GM18519 (cell line): ENCODE measurements at regions not wholly inside any gene's neighbourhood (a gene's known extent, or its start where the extent isn't known, plus 50 kb on each side); places are given as distances from the start of the nearest gene placed in this dataset.

Experiments
- ATAC-seq: cut with Tn5 transposase; IDR thresholded peaks from one replicate; pipeline ENCODE4 v1.9.1; 2021; ENCODE audit warnings: mild to moderate bottlenecking, moderate library complexity; ENCODE audit not compliant: unreplicated experiment, low FRiP score

- ATAC-seq: no peak
Observed at GRCh38 chr22:48331691-48332220, 1495.9 kb downstream of the BRD1 start.

GRCh38 chr22:48331266-48331665 lies 1496.4 kb downstream of the BRD1 start:
- no peak for ATAC-seq

GRCh38 chr22:48327721-48328120 lies 1500.0 kb downstream of the BRD1 start:
- ATAC-seq: no peak

GRCh38 chr22:48323746-48324145 lies 1503.9 kb downstream of the BRD1 start:
- ATAC-seq: no peak

GRCh38 chr22:48322907-48323306 lies 1504.8 kb downstream of the BRD1 start:
- no peak for ATAC-seq

GRCh38 chr22:48321986-48322545 lies 1505.6 kb downstream of the BRD1 start:
- ATAC-seq: no peak

GRCh38 chr22:48320683-48321451 lies 1506.8 kb downstream of the BRD1 start:
- ATAC-seq: no peak

- no peak for ATAC-seq
Observed at GRCh38 chr22:48320048-48320682, 1507.5 kb downstream of the BRD1 start.

GRCh38 chr22:48319321-48320047 lies 1508.2 kb downstream of the BRD1 start:
- ATAC-seq: no peak

- no peak for ATAC-seq
Observed at GRCh38 chr22:48318575-48319320, 1508.9 kb downstream of the BRD1 start.

GRCh38 chr22:48318173-48318572 lies 1509.5 kb downstream of the BRD1 start:
- no peak for ATAC-seq

- no peak for ATAC-seq
Observed at GRCh38 chr22:48316257-48317250, 1511.1 kb downstream of the BRD1 start.

- ATAC-seq: no peak
Observed at GRCh38 chr22:48315439-48316256, 1512.0 kb downstream of the BRD1 start.

- no peak for ATAC-seq
Observed at GRCh38 chr22:48314073-48314472, 1513.6 kb downstream of the BRD1 start.

GRCh38 chr22:48313175-48313830 lies 1514.4 kb downstream of the BRD1 start:
- no peak for ATAC-seq

- no peak for ATAC-seq
Observed at GRCh38 chr22:48310740-48311139, 1516.9 kb downstream of the BRD1 start.

GRCh38 chr22:48310289-48310688 lies 1517.4 kb downstream of the BRD1 start:
- ATAC-seq: no peak

GRCh38 chr22:48309836-48310235 lies 1517.8 kb downstream of the BRD1 start:
- no peak for ATAC-seq
